HG02885 (cell line): ENCODE measurements at regions not wholly inside any gene's neighbourhood (a gene's known extent, or its start where the extent isn't known, plus 50 kb on each side); places are given as distances from the start of the nearest gene placed in this dataset.

ENCODE experiments used
- ATAC-seq: cut with Tn5 transposase; IDR thresholded peaks from one replicate; pipeline ENCODE4 v1.9.1; 2021; ENCODE audit warnings: mild to moderate bottlenecking; ENCODE audit not compliant: unreplicated experiment, poor library complexity

DNA sequence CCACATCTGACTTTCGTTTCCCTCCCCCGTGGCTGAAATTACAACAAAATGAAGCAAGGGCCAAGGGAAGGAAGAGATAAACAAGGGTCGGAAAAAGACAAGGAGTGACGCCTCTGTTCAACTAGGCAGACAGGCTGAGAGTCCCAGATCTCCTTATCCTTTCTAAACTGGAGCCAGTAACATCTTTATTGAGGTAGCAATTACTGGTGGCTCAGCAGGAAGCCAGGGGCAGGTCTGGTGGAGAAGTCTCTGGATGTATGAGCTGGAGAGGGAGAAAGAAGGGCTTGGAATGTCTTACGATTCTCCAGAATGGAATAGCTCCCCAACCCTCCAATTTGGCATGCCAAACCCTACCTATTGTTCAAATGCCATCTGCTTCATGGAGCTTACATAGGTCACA lies 190.8 kb upstream of the BRINP1 start:
- no peak for ATAC-seq

DNA sequence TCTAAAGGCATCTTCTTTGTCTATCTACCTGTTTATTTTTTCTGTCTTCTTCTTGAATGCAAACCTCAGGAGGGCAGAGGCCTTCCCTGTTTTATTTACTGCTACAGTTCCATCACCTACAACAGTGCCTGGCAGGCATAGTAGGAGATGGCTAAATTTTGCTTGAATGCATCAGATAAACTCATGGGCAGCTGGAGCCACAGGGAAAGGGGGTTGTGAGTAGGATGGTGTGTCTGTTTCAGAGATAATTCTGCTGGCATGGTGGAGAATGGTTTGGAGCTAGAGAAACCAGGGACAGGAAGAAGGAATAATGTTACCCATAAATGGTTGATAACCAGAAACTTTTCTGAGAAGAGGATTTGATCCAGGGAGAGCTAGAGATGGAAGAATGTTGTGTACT lies 189.8 kb upstream of the BRINP1 start:
- ATAC-seq = no peak

GRCh38 chr9:119556129-119556875 lies 187.1 kb upstream of the BRINP1 start:
- ATAC-seq = peak; percentile 100

GRCh38 chr9:119544492-119544891 lies 175.3 kb upstream of the BRINP1 start:
- no peak for ATAC-seq

GRCh38 chr9:119537138-119537537 lies 167.9 kb upstream of the BRINP1 start:
- no peak for ATAC-seq

- ATAC-seq = no peak
Observed at GRCh38 chr9:119533504-119533903, 164.3 kb upstream of the BRINP1 start.

DNA sequence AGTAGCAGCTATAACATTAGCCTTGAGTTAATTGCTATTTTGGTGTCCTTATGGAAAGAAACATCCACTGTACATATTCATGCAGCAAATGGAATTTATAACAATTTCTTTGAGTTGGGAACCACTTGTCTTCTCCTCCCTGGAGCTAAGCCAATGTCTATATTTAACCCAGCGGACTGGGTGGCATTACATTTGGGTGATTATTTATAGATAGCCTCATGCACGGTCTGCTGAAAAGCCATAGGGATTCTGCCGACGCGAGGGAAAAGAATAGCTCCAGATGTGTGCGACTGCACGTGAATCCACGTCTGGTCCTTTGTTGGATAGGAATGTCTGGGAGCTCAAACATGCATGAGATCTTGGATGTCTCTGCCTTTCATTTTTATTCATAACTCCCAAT lies 157.5 kb upstream of the BRINP1 start:
- no peak for ATAC-seq

DNA sequence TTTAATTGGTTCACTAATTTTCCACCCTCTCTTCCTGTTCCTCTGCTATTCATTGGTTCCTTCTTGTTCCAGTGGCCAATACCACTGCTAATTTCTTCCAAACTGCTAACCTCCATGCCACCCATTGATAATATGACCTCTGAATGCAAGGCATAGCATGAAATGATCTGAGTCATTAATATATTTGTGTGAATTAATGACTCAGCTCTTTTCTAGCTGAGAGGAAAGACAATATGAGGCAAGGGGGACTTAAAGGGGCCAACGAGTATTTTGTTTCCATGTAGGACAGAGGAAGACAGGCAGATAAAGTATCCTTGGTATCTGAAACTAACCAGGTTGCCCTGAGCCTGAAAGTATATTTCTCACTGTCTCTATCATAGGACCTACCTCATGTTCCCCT lies 154.3 kb upstream of the BRINP1 start:
- ATAC-seq = no peak

DNA sequence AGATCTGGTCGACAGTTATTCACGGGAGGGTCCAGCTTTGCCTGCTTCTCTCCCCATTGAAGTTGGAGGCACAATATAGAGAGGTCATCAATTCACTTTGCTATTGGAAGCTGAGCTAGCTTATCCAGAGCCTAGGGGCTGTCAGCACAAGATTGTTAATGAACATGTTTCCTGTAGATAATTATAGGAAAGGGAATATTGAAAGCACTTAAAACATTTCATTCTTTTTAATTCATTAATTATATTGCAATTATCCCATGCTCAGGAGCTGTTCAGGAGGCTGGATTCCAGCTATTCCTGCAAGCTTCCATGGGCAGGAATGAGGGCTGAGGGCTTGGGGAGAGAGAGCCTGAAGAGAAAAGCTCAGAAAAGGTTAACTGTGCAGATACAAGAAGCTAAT lies 153.1 kb upstream of the BRINP1 start:
- no peak for ATAC-seq

- ATAC-seq = no peak
Observed at GRCh38 chr9:119509291-119509905, 140.2 kb upstream of the BRINP1 start.

DNA sequence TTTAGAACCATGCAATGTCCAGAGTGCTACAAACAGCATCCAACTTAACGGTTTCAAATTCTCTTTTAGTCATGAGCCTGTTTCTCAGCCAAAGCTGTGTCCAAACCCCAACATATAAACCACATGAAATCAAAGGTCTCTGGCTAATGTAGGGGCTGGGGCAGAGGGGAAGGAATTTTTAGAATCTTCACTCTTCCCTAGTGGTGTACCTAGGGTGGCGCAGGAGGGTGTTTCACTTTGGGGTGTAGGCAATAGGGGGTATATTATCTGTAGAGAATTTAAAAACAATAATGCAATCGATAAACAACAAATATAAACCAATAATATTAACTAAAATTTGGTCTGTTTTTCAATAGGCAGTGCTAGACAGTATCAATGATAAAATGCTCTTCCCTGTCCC lies 132.1 kb upstream of the BRINP1 start:
- ATAC-seq = no peak

- no peak for ATAC-seq
Observed at GRCh38 chr9:119500072-119500771, 131.0 kb upstream of the BRINP1 start.

DNA sequence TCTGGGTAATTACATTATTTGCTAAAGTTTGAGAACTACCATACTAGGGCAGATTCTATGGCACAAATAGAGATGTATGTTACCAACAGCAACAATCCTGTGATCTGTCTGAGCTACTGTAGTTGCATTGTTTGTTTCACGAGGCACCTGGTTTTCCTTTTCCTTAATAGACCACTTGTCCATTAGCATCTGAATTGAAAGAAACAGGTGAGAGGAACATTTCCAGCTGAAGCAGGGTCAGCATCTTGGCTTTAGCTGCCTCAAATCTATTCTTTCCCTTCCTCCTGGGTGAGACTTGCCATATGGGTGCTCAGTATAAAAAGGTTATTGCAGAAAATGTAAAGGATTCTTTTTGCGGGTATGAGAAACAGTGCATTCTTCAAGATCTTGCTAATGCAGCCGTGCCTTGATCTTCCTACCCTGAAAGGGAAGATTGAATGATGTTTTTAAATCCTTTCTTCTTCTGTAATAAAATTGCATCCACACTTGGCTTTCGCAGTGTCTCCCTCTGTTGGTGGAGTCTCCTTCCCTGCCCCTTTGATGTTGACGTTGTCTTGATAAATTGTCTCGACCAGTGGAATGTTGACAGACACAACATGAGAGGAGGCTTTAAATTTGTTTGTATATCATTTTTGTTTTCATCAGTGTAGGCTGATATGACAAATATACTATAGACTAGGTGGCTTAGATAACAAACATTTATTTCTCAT lies 118.0 kb upstream of the BRINP1 start:
- no peak for ATAC-seq

DNA sequence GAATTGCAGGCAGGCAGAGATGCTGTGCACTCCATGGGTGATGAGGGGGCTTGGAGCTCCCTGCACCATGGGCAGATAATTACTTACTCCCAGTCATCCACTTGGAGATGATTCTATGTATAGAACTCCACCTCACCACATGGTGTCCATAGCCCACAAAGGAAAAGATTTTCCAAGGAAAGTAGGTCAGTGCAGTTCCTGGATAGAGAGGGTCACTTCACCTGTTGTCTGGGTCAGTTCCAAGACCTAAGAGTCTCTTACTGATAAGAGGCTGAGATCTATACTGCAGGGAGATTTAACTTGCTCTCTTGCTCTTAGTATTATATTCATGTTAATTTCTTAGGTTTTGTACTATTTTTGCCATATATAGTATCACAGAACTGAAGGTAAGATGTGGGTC lies 113.9 kb upstream of the BRINP1 start:
- ATAC-seq = no peak

DNA sequence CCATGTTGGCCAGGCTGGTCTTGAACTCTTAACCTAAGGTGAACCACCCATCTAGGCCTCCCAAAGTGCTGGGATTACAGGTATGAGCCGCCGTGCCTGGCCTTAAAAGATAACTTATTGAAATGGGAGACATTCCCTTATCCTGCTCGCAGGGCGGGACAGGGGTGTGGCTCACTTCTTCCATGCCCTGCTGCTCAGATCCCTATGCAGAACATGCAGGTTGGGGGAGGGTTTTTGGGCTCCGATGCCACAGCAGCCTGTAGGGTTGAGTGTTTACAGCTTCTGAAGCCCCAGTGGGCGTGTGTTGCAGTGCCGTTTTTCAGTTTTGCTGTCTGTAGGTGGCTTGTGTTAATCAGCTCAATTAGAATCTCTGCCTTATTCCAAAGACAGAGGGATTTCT lies 108.0 kb upstream of the BRINP1 start:
- no peak for ATAC-seq

DNA sequence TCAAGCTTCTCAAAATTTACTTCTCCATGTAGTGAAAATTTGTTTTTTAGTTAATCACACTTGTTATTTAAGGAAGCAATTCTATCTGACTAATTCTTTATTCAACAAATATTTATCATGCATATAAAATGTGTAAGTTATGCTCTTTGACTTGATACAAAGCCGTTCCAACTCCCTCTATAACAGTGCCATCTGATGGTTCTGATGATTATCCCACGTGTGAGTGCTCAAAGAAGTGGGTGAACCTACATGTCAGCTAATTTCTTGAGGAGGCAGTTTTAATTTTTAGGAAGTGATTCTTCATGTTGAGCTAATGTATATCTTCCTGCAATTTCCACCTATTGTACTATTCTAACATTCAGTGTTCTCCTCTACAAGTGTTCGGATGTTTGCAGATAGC lies 88.8 kb upstream of the BRINP1 start:
- no peak for ATAC-seq

DNA sequence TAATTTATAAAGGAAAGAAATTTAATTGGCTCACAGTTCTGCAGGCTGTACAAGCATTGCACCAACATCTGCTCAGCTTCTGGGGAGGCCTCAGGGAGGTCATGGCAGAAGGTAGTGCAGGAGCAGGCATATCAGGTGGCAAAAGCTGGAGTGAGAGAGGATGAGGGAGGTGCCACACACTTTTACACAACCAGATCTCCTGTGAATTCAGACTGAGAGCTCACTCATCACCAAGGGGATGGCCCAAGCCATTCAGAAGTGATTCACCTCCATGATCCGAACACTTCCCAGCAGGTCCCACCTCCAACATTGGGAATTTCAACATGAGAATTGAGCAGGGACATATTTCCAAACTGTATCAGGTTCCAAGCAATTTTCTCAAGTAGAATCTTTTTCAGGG lies 84.7 kb upstream of the BRINP1 start:
- ATAC-seq = no peak

DNA sequence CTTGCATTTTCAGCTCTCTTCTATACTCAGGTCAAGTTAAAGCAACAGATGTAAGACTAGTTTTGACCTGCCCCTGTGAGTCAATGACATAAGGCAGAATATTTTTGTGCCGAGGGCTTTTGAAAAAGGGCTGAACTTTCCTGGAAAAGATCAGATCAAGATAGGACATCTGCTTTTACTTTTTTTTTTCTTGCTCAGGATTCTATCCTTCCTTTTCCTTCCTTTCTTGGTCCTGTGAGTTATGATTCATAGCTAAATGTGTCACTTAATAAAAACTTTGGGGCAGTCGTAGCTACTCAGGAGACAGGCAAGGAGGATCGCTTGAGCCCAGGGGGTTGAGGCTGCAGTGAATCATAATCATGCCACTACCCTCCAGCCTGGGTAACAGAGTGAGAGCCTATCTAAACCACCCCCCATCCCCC lies 84.3 kb upstream of the BRINP1 start:
- no peak for ATAC-seq

GRCh38 chr9:119451426-119451825 lies 82.2 kb upstream of the BRINP1 start:
- no peak for ATAC-seq

DNA sequence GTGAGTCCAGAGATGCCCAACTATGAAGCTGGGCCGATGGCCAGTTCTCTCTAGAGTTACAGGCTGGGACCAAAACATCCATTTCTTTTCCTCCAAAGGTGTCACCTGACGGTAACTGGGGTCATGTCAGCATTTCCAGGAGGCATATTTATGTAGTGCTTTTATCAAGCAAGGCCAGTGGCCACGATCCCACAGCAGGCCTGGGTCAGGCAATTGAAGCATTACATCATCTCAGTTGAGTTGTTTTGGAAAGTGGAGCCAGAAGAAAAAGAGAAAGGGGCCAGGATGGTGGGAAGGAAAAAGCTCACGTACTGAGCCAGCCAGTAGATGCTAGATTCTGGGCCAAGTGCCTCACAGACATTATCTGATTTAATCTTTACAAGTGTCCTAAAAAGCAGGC lies 73.9 kb upstream of the BRINP1 start:
- ATAC-seq = no peak

- ATAC-seq = no peak
Observed at GRCh38 chr9:119441832-119442231, 72.6 kb upstream of the BRINP1 start.
